GM12878 (cell line): ENCODE measurements at regions not wholly inside any gene's neighbourhood (a gene's known extent, or its start where the extent isn't known, plus 50 kb on each side); places are given as distances from the start of the nearest gene placed in this dataset.

ENCODE experiments used
- BCL11A ChIP-seq: IDR thresholded peaks from 2 replicates; pipeline ENCODE4 v1.6.1; 2011; ENCODE audit warnings: low read depth, low read length
- BCL3 ChIP-seq: IDR thresholded peaks from 2 replicates; pipeline ENCODE4 v1.6.1; 2011; ENCODE audit warnings: borderline replicate concordance, low read depth, mild to moderate bottlenecking, moderate library complexity, low read length; ENCODE audit not compliant: insufficient read depth, poor library complexity, severe bottlenecking
- CHD4 ChIP-seq: fragments of 200-600 bp; sonication (generic); IDR thresholded peaks from 2 replicates; pipeline ENCODE4 v1.6.1; 2016; ENCODE audit warnings: mild to moderate bottlenecking
- CTCF ChIP-seq, 3 experiments: IDR thresholded peaks in 2 of 3; conservative IDR thresholded peaks in 1 of 3; 2 replicates each; pipeline ENCODE4 v1.5.1; 2011; ENCODE audit warnings: low read depth in 3 of 3, low read length in 3 of 3, mild to moderate bottlenecking in 3 of 3, control low read depth in 2 of 3, moderate library complexity in 2 of 3, inconsistent platforms in 1 of 3, mixed read lengths in 1 of 3; ENCODE audit not compliant: control insufficient read depth in 2 of 3, insufficient read depth in 1 of 3; ENCODE audit errors: extremely low read depth in 1 of 3
- SP1 ChIP-seq: IDR thresholded peaks from one replicate; pipeline ENCODE4 v1.6.1; 2011; ENCODE audit warnings: low read depth, low read length
- YY1 ChIP-seq: IDR thresholded peaks from 2 replicates; pipeline ENCODE4 v1.6.1; 2011; ENCODE audit warnings: low read depth, mild to moderate bottlenecking, low read length
- ZBTB33 ChIP-seq: fragments of 450-650 bp; IDR thresholded peaks from 2 replicates; pipeline ENCODE4 v1.6.1; 2017; ENCODE audit warnings: mild to moderate bottlenecking

GRCh38 chr5:142239394-142240159, 85.2 kb downstream of the SPRY4 start:
- no peak for TF ChIP-seq SP1
- no peak for TF ChIP-seq CHD4
- TF ChIP-seq CTCF (IDR thresholded peaks at IDR 0.05 in 2 of 3, conservative IDR thresholded peaks at IDR 0.05 in 1 of 3; ENCODE audit: control insufficient read depth in 2 of 3, extremely low read depth in 1 of 3, insufficient read depth in 1 of 3, low read depth in 3 of 3, low read length in 3 of 3) = no peak
- no peak for TF ChIP-seq BCL11A
- TF ChIP-seq YY1 = no peak
- no peak for TF ChIP-seq ZBTB33
- TF ChIP-seq BCL3 = no peak
